ENCODE measurements at regions not wholly inside any gene's neighbourhood (a gene's known extent, or its start where the extent isn't known, plus 50 kb on each side); places are given as distances from the start of the nearest gene placed in this dataset.

- Histone ChIP-seq H3K4me1 (peaks cover 0 to 8% (median 0%) of the 10 kb centered on the region in 3 donors), H3K9me3 (no peaks in the 10 kb centered on the region), H3K27me3 (peaks cover 0 to 60% (median 0%) of the 10 kb centered on the region in 4 donors), H3K36me3 (no peaks in the 10 kb centered on the region), H3K27ac (no peak overlapping the region), H3K4me3 (no peak overlapping the region)
- no peak for TF ChIP-seq CTCF (IDR thresholded peaks at IDR 0.05)
- no peak for TF ChIP-seq POLR2A (IDR thresholded peaks at IDR 0.05)
- intact Hi-C loops (cut with DNase I) = no loop called here
- WGBS, 2 donors = 73 to 92% methylated on average over 10 to 12 of the region's 12 CpGs
- DNase-seq = no peak
Measured at GRCh38 chr7:155232911-155233310, 64.8 kb upstream of the INSIG1 start.

GRCh38 chr7:155233311-155234157 is 64.1 kb upstream of the INSIG1 start:
- DNase-seq = no peak
- TF ChIP-seq POLR2A (IDR thresholded peaks at IDR 0.05) (no peak), CTCF (IDR thresholded peaks at IDR 0.05) (no peak)
- no peak overlapping the region for H3K27ac ChIP-seq
- no peaks in the 10 kb centered on the region for H3K36me3 ChIP-seq
- H3K4me1 ChIP-seq = peaks cover 0 to 8% (median 0%) of the 10 kb centered on the region in 3 donors
- intact Hi-C loops (cut with DNase I) = no loop called here
- 46 to 61% methylated on average over 22 to 23 of the region's 28 CpGs for WGBS, 2 donors
- H3K4me3 ChIP-seq = no peak overlapping the region
- H3K9me3 ChIP-seq = no peaks in the 10 kb centered on the region
- peaks cover 0 to 60% (median 0%) of the 10 kb centered on the region in 4 donors for H3K27me3 ChIP-seq

GRCh38 chr7:155234158-155234492 is 63.6 kb upstream of the INSIG1 start:
- TF ChIP-seq POLR2A (IDR thresholded peaks at IDR 0.05) (no peak), CTCF (IDR thresholded peaks at IDR 0.05) (no peak)
- no peak for DNase-seq
- intact Hi-C loops (cut with DNase I) = no loop called here
- H3K4me3 ChIP-seq = no peak overlapping the region
- H3K36me3 ChIP-seq = no peaks in the 10 kb centered on the region
- no peak overlapping the region for H3K27ac ChIP-seq
- WGBS, 2 donors = 84 to 89% methylated on average over 6 of the region's 6 CpGs
- peaks cover 0 to 60% (median 0%) of the 10 kb centered on the region in 4 donors for H3K27me3 ChIP-seq
- H3K9me3 ChIP-seq = no peaks in the 10 kb centered on the region
- peaks cover 0 to 8% (median 0%) of the 10 kb centered on the region in 3 donors for H3K4me1 ChIP-seq

GRCh38 chr7:155234950-155235789 is 62.5 kb upstream of the INSIG1 start:
- intact Hi-C loops (cut with DNase I) = no loop called here
- Histone ChIP-seq H3K36me3 (no peaks in the 10 kb centered on the region), H3K9me3 (no peaks in the 10 kb centered on the region), H3K27me3 (peaks cover 0 to 57% (median 0%) of the 10 kb centered on the region in 4 donors), H3K4me3 (no peak overlapping the region), H3K4me1 (peaks cover 0 to 8% (median 0%) of the 10 kb centered on the region in 3 donors), H3K27ac (no peak overlapping the region)
- no peak for TF ChIP-seq CTCF (IDR thresholded peaks at IDR 0.05)
- no peak for TF ChIP-seq POLR2A (IDR thresholded peaks at IDR 0.05)
- 73 to 75% methylated on average over 14 of the region's 14 CpGs for WGBS, 2 donors
- no peak for DNase-seq

- Histone ChIP-seq H3K4me3 (no peak overlapping the region), H3K4me1 (peaks cover 0 to 8% (median 0%) of the 10 kb centered on the region in 3 donors), H3K9me3 (no peaks in the 10 kb centered on the region), H3K27me3 (peaks cover 0 to 57% (median 0%) of the 10 kb centered on the region in 4 donors), H3K27ac (no peak overlapping the region), H3K36me3 (no peaks in the 10 kb centered on the region)
- TF ChIP-seq POLR2A (IDR thresholded peaks at IDR 0.05) = no peak
- TF ChIP-seq CTCF (IDR thresholded peaks at IDR 0.05) = no peak
- no peak for DNase-seq
- intact Hi-C loops (cut with DNase I) = no loop called here
- 75 to 90% methylated on average over 6 to 10 of the region's 10 CpGs for WGBS, 2 donors
Measured at GRCh38 chr7:155236386-155236785, 61.3 kb upstream of the INSIG1 start.

Measured in esophagus squamous epithelium (tissue), 5 donors.